ENCODE measurements at regions not wholly inside any gene's neighbourhood (a gene's known extent, or its start where the extent isn't known, plus 50 kb on each side); places are given as distances from the start of the nearest gene placed in this dataset.
"Not testable (repeated sequence)": the region's sequence is repeated elsewhere in the genome, so short reads cannot be mapped to it uniquely, and the experiment has no call there.

GRCh38 chr2:89129440-89129839 is 438.0 kb downstream of the RPIA start:
- not testable (repeated sequence) for H3K36me3 ChIP-seq (ENCODE audit: control insufficient read depth, insufficient read depth, low read length); H2BK120ac ChIP-seq (ENCODE audit: low read depth, low read length); H3K4me1 ChIP-seq (ENCODE audit: control insufficient read depth, low read depth, low read length); H3K27me3 ChIP-seq (ENCODE audit: insufficient read depth, low read length, poor library complexity); H3K9ac ChIP-seq (ENCODE audit: low read length); H3K4me2 ChIP-seq (ENCODE audit: low read length); H2BK5ac ChIP-seq (ENCODE audit: low read length); H2BK15ac ChIP-seq (replicated peaks; ENCODE audit: low read depth); H3K23ac ChIP-seq (ENCODE audit: low read length); DNase-seq; H3K4me3 ChIP-seq (ENCODE audit: low read length); H4K5ac ChIP-seq (ENCODE audit: low read length); H2AK5ac ChIP-seq (ENCODE audit: low read length); H3K4ac ChIP-seq (ENCODE audit: low read depth, low read length); H3K56ac ChIP-seq (ENCODE audit: low read length); H3K27ac ChIP-seq (ENCODE audit: low read depth, low read length); H3K79me2 ChIP-seq (ENCODE audit: control insufficient read depth, insufficient read depth, low read length); H3K18ac ChIP-seq (ENCODE audit: low read length); H4K8ac ChIP-seq (ENCODE audit: low read depth, low read length); H3K79me1 ChIP-seq (ENCODE audit: low read length)

- H3K27me3 ChIP-seq (ENCODE audit: insufficient read depth, low read length, poor library complexity); H2BK120ac ChIP-seq (ENCODE audit: low read depth, low read length); H3K56ac ChIP-seq (ENCODE audit: low read length); H2AK5ac ChIP-seq (ENCODE audit: low read length); H4K5ac ChIP-seq (ENCODE audit: low read length); H2BK15ac ChIP-seq (replicated peaks; ENCODE audit: low read depth); H3K27ac ChIP-seq (ENCODE audit: low read depth, low read length); H3K36me3 ChIP-seq (ENCODE audit: control insufficient read depth, insufficient read depth, low read length); H3K79me1 ChIP-seq (ENCODE audit: low read length); H3K4ac ChIP-seq (ENCODE audit: low read depth, low read length); H3K4me1 ChIP-seq (ENCODE audit: control insufficient read depth, low read depth, low read length); H3K4me3 ChIP-seq (ENCODE audit: low read length); H2BK5ac ChIP-seq (ENCODE audit: low read length); H3K4me2 ChIP-seq (ENCODE audit: low read length); H3K18ac ChIP-seq (ENCODE audit: low read length); H3K9ac ChIP-seq (ENCODE audit: low read length); DNase-seq; H3K23ac ChIP-seq (ENCODE audit: low read length); H4K8ac ChIP-seq (ENCODE audit: low read depth, low read length); H3K79me2 ChIP-seq (ENCODE audit: control insufficient read depth, insufficient read depth, low read length): not testable (repeated sequence)
- WGBS (ENCODE audit: extremely low coverage, insufficient coverage, low lambda C conversion rate): no CpG with 5 or more reads among the region's 10 CpGs
Observed at GRCh38 chr2:89130665-89131308, 439.3 kb downstream of the RPIA start.

GRCh38 chr2:89142959-89143358 is 451.5 kb downstream of the RPIA start:
- H3K79me2 ChIP-seq (ENCODE audit: control insufficient read depth, insufficient read depth, low read length); H3K9ac ChIP-seq (ENCODE audit: low read length); H4K5ac ChIP-seq (ENCODE audit: low read length); H2BK15ac ChIP-seq (replicated peaks; ENCODE audit: low read depth); H3K4ac ChIP-seq (ENCODE audit: low read depth, low read length); H3K4me1 ChIP-seq (ENCODE audit: control insufficient read depth, low read depth, low read length); H2BK120ac ChIP-seq (ENCODE audit: low read depth, low read length); H3K36me3 ChIP-seq (ENCODE audit: control insufficient read depth, insufficient read depth, low read length); H3K79me1 ChIP-seq (ENCODE audit: low read length); H3K18ac ChIP-seq (ENCODE audit: low read length); H2AK5ac ChIP-seq (ENCODE audit: low read length); H3K4me3 ChIP-seq (ENCODE audit: low read length); H3K23ac ChIP-seq (ENCODE audit: low read length); H3K56ac ChIP-seq (ENCODE audit: low read length); H3K27ac ChIP-seq (ENCODE audit: low read depth, low read length); H2BK5ac ChIP-seq (ENCODE audit: low read length); H3K4me2 ChIP-seq (ENCODE audit: low read length); H3K27me3 ChIP-seq (ENCODE audit: insufficient read depth, low read length, poor library complexity); H4K8ac ChIP-seq (ENCODE audit: low read depth, low read length): not testable (repeated sequence)
- no CpG with 5 or more reads among the region's 5 CpGs for WGBS (ENCODE audit: extremely low coverage, insufficient coverage, low lambda C conversion rate)
- DNase-seq: peak; percentile 27

GRCh38 chr2:89145342-89145741 is 453.9 kb downstream of the RPIA start:
- H3K79me1 ChIP-seq (ENCODE audit: low read length); H3K27me3 ChIP-seq (ENCODE audit: insufficient read depth, low read length, poor library complexity); H3K4me3 ChIP-seq (ENCODE audit: low read length); H3K4me1 ChIP-seq (ENCODE audit: control insufficient read depth, low read depth, low read length); H3K27ac ChIP-seq (ENCODE audit: low read depth, low read length); H2AK5ac ChIP-seq (ENCODE audit: low read length); H4K5ac ChIP-seq (ENCODE audit: low read length); H2BK5ac ChIP-seq (ENCODE audit: low read length); H3K23ac ChIP-seq (ENCODE audit: low read length); H3K36me3 ChIP-seq (ENCODE audit: control insufficient read depth, insufficient read depth, low read length); H4K8ac ChIP-seq (ENCODE audit: low read depth, low read length); H3K4me2 ChIP-seq (ENCODE audit: low read length); H3K4ac ChIP-seq (ENCODE audit: low read depth, low read length); H3K18ac ChIP-seq (ENCODE audit: low read length); H3K79me2 ChIP-seq (ENCODE audit: control insufficient read depth, insufficient read depth, low read length); H2BK120ac ChIP-seq (ENCODE audit: low read depth, low read length); H3K9ac ChIP-seq (ENCODE audit: low read length); H3K56ac ChIP-seq (ENCODE audit: low read length); H2BK15ac ChIP-seq (replicated peaks; ENCODE audit: low read depth): not testable (repeated sequence)
- WGBS (ENCODE audit: extremely low coverage, insufficient coverage, low lambda C conversion rate): no CpG with 5 or more reads among the region's 1 CpG
- DNase-seq: peak; percentile 25

GRCh38 chr2:89148256-89148655 is 456.8 kb downstream of the RPIA start:
- not testable (repeated sequence) for H2BK120ac ChIP-seq (ENCODE audit: low read depth, low read length); H3K79me1 ChIP-seq (ENCODE audit: low read length); H3K27me3 ChIP-seq (ENCODE audit: insufficient read depth, low read length, poor library complexity); H2AK5ac ChIP-seq (ENCODE audit: low read length); H4K5ac ChIP-seq (ENCODE audit: low read length); H2BK5ac ChIP-seq (ENCODE audit: low read length); H3K27ac ChIP-seq (ENCODE audit: low read depth, low read length); H3K23ac ChIP-seq (ENCODE audit: low read length); H3K36me3 ChIP-seq (ENCODE audit: control insufficient read depth, insufficient read depth, low read length); H3K4me1 ChIP-seq (ENCODE audit: control insufficient read depth, low read depth, low read length); H3K4ac ChIP-seq (ENCODE audit: low read depth, low read length); H4K8ac ChIP-seq (ENCODE audit: low read depth, low read length); H3K79me2 ChIP-seq (ENCODE audit: control insufficient read depth, insufficient read depth, low read length); H3K56ac ChIP-seq (ENCODE audit: low read length); H3K4me2 ChIP-seq (ENCODE audit: low read length); H3K4me3 ChIP-seq (ENCODE audit: low read length); H2BK15ac ChIP-seq (replicated peaks; ENCODE audit: low read depth); H3K9ac ChIP-seq (ENCODE audit: low read length); H3K18ac ChIP-seq (ENCODE audit: low read length)
- WGBS (ENCODE audit: extremely low coverage, insufficient coverage, low lambda C conversion rate): no CpG with 5 or more reads among the region's 2 CpGs
- peak; percentile 16 for DNase-seq

GRCh38 chr2:89151699-89152098 is 460.2 kb downstream of the RPIA start:
- H2BK120ac ChIP-seq (ENCODE audit: low read depth, low read length); H3K4ac ChIP-seq (ENCODE audit: low read depth, low read length); H3K79me1 ChIP-seq (ENCODE audit: low read length); H4K8ac ChIP-seq (ENCODE audit: low read depth, low read length); H3K9ac ChIP-seq (ENCODE audit: low read length); H3K4me2 ChIP-seq (ENCODE audit: low read length); H3K56ac ChIP-seq (ENCODE audit: low read length); H3K79me2 ChIP-seq (ENCODE audit: control insufficient read depth, insufficient read depth, low read length); H2AK5ac ChIP-seq (ENCODE audit: low read length); H2BK5ac ChIP-seq (ENCODE audit: low read length); H3K27me3 ChIP-seq (ENCODE audit: insufficient read depth, low read length, poor library complexity); H3K23ac ChIP-seq (ENCODE audit: low read length); DNase-seq; H3K18ac ChIP-seq (ENCODE audit: low read length); H3K27ac ChIP-seq (ENCODE audit: low read depth, low read length); H3K36me3 ChIP-seq (ENCODE audit: control insufficient read depth, insufficient read depth, low read length); H3K4me3 ChIP-seq (ENCODE audit: low read length); H2BK15ac ChIP-seq (replicated peaks; ENCODE audit: low read depth); H4K5ac ChIP-seq (ENCODE audit: low read length); H3K4me1 ChIP-seq (ENCODE audit: control insufficient read depth, low read depth, low read length): not testable (repeated sequence)
- WGBS (ENCODE audit: extremely low coverage, insufficient coverage, low lambda C conversion rate): no CpG with 5 or more reads among the region's 1 CpG

Measured in mesendoderm (in vitro differentiated cells).